Progenitor cell of endocrine pancreas (in vitro differentiated cells): ENCODE measurements at regions not wholly inside any gene's neighbourhood (a gene's known extent, or its start where the extent isn't known, plus 50 kb on each side); places are given as distances from the start of the nearest gene placed in this dataset.

Source experiments
- DNase-seq: peaks from one replicate; pipeline ENCODE4 v3.0.0; 2021; ENCODE audit warnings: low spot score; ENCODE audit not compliant: unreplicated experiment
- H3K27ac Mint-ChIP-seq: 2 replicates; pipeline ENCODE4 v1.8.0; 2021; ENCODE audit warnings: mild to moderate bottlenecking, moderate library complexity, mixed read lengths
- H3K27me3 Mint-ChIP-seq: 2 replicates; pipeline ENCODE4 v1.8.0; 2021; ENCODE audit warnings: mixed read lengths
- H3K36me3 Mint-ChIP-seq: 2 replicates; pipeline ENCODE4 v1.8.0; 2022; ENCODE audit warnings: mixed read lengths; ENCODE audit not compliant: insufficient read depth
- H3K4me1 Mint-ChIP-seq: 2 replicates; pipeline ENCODE4 v1.8.0; 2021; ENCODE audit warnings: low read depth, mixed read lengths
- H3K4me3 Mint-ChIP-seq: 2 replicates; pipeline ENCODE4 v1.8.0; 2021; ENCODE audit warnings: low read depth, mild to moderate bottlenecking, moderate library complexity, mixed read lengths
- H3K9me3 Mint-ChIP-seq: 2 replicates; pipeline ENCODE4 v1.8.0; 2021; ENCODE audit warnings: low read depth, mixed read lengths
- TF ChIP-seq, protein P1 (sequence below): fragments of 200-600 bp; sonication (generic); IDR thresholded peaks from one replicate; pipeline ENCODE4 v1.5.0; 2021; ENCODE audit warnings: antibody characterized with exemption, mild to moderate bottlenecking; ENCODE audit not compliant: unreplicated experiment

DNA sequence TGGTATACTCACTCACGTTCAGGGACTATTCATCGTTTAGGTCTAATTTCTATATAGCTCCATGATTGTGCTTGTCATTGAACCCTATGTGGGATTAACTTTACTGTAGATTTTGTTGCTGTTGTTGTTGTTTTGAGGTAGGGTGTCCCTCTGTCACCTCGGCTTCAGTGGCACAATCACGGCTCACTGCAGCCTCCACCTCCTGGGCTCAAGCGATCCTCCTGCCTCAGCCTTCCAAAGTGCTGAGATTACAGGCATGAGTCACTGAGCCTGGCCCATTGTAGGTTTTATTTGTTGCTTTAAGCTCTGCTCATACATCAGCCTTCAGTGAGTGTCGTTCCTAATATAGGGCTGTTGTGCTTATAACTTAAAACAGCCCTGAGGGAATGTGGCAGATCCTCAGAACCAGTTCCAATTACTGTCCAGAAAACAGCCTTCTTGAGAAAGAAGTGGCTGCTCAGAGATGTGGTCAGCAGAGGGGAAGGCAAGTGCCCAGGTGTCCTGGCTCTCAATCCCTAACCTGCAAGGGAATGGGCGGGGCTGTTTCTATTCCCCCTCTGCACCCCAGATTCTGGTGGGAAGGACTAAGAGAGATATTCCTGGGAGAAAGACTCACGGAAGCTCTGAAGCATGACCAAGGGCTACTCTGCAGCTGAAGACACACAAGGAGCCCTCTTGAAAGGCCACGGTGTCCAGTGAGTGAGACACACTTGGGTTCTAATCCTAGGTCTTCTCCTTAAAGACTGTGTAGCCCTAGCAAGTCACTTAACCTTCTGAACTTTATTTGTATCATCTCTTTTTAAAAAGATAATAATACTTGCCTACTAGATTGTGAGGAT, 79.6 kb upstream of the LCLAT1 start:
- Mint-ChIP-seq H3K4me3 (no peak overlapping the region), H3K27me3 (peaks cover 2% of the 10 kb centered on the region), H3K4me1 (peaks cover 3% of the 10 kb centered on the region), H3K27ac (no peak overlapping the region), H3K9me3 (no peaks in the 10 kb centered on the region), H3K36me3 (no peaks in the 10 kb centered on the region)
- DNase-seq = no peak
- TF ChIP-seq, protein P1, sequence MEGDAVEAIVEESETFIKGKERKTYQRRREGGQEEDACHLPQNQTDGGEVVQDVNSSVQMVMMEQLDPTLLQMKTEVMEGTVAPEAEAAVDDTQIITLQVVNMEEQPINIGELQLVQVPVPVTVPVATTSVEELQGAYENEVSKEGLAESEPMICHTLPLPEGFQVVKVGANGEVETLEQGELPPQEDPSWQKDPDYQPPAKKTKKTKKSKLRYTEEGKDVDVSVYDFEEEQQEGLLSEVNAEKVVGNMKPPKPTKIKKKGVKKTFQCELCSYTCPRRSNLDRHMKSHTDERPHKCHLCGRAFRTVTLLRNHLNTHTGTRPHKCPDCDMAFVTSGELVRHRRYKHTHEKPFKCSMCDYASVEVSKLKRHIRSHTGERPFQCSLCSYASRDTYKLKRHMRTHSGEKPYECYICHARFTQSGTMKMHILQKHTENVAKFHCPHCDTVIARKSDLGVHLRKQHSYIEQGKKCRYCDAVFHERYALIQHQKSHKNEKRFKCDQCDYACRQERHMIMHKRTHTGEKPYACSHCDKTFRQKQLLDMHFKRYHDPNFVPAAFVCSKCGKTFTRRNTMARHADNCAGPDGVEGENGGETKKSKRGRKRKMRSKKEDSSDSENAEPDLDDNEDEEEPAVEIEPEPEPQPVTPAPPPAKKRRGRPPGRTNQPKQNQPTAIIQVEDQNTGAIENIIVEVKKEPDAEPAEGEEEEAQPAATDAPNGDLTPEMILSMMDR = no peak

DNA sequence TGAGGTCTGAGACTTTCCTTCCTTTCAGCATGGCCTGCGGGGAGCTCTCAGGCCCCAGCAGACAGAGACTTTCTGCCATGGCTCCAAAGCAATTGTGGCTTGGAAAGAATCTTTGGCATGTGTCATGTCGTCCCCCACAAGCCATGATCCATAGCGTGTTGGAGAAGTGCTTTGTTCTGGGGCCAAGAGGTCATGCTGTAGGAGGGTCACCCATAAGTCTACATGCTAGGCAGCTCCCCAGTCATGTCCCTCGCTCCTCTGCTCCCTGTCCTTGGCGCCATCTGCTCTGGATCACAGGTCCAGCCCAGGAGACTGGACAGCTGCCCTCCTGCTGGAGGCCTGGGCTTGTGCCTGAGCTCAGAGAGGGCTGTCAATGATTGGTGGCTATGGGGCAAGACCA, 78.8 kb upstream of the LCLAT1 start:
- no peaks in the 10 kb centered on the region for H3K27me3 Mint-ChIP-seq
- no peak overlapping the region for H3K4me3 Mint-ChIP-seq
- no peak overlapping the region for H3K27ac Mint-ChIP-seq
- H3K4me1 Mint-ChIP-seq = peaks cover 3% of the 10 kb centered on the region
- TF ChIP-seq, protein P1 = no peak
- no peaks in the 10 kb centered on the region for H3K9me3 Mint-ChIP-seq
- H3K36me3 Mint-ChIP-seq = no peaks in the 10 kb centered on the region
- DNase-seq = no peak

GRCh38 chr2:30371028-30371689, 75.9 kb upstream of the LCLAT1 start:
- Mint-ChIP-seq H3K9me3 (no peaks in the 10 kb centered on the region), H3K36me3 (no peaks in the 10 kb centered on the region), H3K27me3 (no peaks in the 10 kb centered on the region), H3K4me3 (no peak overlapping the region), H3K27ac (no peak overlapping the region), H3K4me1 (no peaks in the 10 kb centered on the region)
- TF ChIP-seq, protein P1 = no peak
- no peak for DNase-seq

DNA sequence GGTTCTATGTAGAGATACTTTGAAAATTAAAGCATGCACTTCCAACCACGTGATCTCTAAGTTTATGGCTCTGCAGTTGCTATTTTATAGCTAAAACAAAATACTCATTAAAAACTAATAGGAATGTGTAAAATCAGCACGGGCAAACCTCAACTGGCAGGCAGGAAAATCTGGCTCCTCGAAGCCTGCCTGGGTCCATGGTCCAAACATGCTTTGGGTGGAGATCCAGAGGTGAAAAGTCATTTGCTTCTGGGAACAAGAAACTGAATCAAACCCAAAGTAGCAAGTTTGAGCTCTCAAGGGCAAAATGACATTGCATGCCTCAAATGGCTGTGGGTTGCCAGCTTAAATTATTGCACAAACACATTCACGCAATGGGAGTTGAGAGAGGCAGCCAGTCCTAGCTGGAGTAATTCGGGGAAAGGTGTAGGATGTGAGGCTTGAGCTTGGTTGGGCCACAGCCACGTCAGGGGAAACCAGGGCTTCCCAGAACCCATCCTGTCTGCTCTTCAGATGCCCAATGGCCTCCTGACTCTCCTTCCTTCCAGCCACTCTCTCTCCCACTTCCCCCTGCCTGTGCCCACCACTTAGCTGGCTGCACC, 75.2 kb upstream of the LCLAT1 start:
- TF ChIP-seq, protein P1 = no peak
- Mint-ChIP-seq H3K4me3 (no peak overlapping the region), H3K27me3 (no peaks in the 10 kb centered on the region), H3K27ac (no peak overlapping the region), H3K9me3 (no peaks in the 10 kb centered on the region), H3K36me3 (no peaks in the 10 kb centered on the region), H3K4me1 (no peaks in the 10 kb centered on the region)
- no peak for DNase-seq

DNA sequence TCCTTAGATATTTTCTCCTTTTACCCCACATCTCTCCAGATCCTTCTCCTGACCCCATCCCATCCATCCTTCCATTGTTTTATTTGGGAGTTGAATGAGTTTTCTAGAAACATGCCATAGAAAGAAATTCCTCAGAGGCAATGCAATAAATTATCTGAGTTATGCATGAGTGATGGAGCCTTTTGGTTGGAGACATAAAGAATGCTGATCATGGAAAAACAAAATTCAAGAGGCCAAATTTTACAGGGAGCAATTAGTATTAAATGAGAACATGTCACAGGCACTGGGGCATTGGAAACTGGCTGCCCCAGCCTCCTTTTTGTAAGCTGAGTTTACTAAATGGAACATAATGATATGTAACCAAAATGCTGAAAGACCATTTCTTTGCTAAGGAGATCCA, 74.2 kb upstream of the LCLAT1 start:
- no peak for DNase-seq
- H3K36me3 Mint-ChIP-seq = no peaks in the 10 kb centered on the region
- no peaks in the 10 kb centered on the region for H3K27me3 Mint-ChIP-seq
- H3K27ac Mint-ChIP-seq = no peak overlapping the region
- TF ChIP-seq, protein P1 = no peak
- H3K4me1 Mint-ChIP-seq = no peaks in the 10 kb centered on the region
- no peak overlapping the region for H3K4me3 Mint-ChIP-seq
- no peaks in the 10 kb centered on the region for H3K9me3 Mint-ChIP-seq
